HG03139 (cell line): ENCODE measurements at regions not wholly inside any gene's neighbourhood (a gene's known extent, or its start where the extent isn't known, plus 50 kb on each side); places are given as distances from the start of the nearest gene placed in this dataset.

Experiments
- ATAC-seq: cut with Tn5 transposase; IDR thresholded peaks from one replicate; pipeline ENCODE4 v1.9.1; 2021; ENCODE audit not compliant: unreplicated experiment

DNA sequence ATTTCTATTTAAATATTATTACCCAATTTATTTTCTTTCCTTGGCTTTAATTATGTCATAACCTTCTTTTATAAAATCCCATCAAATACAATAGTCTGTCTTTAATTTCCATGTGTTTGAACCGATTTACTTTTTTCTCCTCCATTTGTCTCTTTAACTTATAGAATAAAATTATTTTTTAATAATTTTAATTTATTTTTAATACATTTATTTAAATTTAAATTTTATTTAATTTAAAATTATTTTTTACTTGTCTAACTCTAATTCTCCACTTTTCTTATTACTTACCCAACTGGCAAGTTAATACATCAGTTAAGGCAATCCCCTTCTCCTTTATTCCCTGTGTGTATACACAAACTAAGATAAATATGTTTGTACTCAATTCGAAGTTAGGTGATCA, 817.6 kb upstream of the NR2F2 start:
- no peak for ATAC-seq

DNA sequence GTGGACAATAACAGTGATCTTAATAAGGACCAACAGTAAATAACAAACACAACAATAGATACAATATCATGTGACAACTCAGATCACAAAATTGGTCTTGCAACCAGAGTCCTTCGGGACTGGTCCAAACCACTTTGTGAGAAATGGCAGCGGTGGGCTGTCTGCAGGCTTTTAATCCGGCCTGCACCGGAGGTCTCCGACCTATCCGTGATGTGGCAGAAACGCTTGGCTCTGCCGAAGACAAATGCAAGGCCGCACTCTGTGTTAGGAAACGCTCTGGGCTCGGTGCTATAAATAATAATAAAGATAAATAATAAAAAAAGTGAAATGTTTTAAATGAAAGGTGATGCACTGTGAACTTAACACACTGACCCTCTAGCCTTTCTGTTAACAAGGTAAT, 810.6 kb upstream of the NR2F2 start:
- ATAC-seq: no peak

DNA sequence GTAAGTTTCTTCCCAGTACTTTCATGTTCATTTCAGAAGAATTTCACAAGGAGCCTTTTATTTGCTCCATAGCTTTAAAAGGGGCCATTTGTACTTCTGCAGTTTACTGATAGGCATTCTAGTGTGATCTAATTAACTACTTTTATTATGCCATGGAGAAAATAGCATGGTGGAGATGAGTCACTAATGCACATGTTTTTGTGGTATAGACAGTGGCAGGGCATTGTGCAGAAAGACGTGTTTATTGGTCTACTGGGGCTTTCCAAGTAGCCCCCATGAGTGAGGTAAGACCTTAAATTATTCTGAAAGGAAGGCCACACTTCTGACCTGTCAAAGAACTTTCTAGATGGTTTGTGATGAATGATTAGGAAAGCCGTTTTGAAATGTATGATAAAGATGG, 810.0 kb upstream of the NR2F2 start:
- ATAC-seq: no peak

DNA sequence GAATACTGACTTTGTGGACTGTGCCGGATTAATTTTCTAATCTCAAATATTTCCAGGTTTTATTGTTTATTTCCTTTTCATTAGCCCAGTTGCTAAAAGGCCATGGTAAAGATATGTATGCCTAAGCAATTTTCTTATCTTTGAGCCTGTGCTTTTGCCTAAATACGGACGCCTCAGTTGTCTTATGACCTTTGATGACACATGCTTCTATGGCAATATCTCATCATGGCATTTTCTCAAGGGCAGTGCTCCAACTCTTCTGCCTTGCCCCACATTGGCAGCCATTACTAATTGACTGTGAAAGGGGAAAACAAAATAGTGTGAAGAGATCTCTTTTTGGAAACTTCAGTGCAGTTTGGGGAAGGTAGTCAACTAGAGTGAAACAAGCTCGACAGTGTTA, 809.6 kb upstream of the NR2F2 start:
- ATAC-seq: no peak

DNA sequence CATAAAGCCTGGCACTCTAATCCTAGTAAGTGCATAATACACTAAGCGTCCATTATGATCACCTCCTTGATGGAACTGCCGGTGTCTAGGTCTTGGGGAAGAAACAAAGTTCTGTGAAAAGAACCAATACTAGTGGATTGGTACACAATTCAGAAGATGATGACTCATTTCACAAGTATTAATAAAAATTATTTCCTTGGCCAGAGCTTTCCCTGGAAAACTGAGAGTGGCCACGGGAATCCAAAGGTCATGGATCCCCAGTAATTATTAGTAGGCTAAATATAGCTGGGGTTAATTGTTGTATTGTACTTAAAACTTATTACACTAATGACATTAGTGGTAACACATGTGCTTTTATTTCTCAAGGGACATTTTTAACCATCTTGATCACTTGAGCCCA, 808.0 kb upstream of the NR2F2 start:
- no peak for ATAC-seq

DNA sequence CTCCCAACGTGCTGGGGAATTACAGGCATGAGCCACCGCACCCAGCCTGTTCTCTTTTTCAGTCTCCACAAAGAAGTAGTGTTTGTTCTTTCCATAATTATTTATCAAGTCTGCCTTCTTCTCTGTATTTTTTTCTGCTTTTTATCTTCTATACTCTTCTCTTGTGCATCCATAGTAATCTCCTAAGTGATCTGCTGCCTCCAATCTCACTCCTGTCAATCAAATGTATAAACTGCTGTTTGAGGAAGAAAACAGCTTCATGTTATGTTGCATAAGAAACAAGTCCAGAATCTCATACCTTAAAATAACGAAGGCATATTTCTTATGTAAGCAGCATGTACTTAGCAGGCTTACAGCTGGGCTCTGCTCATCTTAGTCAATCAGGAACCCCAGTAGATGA, 801.6 kb upstream of the NR2F2 start:
- no peak for ATAC-seq

DNA sequence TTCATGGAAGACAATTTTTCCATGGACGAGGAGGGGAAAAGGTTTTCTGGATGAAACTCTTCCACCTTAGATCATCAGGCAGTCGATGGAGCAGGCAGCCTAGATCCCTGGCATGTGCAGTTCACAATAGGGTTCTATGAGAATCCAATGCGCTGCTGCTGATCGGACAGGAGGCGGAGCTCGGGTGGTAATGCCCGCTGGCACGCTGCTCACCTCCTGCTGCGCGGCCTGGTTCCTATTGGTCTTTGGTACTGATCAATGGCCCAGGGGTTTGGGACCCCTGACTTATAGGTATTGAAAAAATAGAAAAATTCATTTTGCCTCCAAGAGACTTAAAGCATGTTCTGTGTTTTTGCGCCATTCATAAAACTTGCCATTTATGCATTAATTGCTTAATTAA, 793.9 kb upstream of the NR2F2 start:
- ATAC-seq: no peak

DNA sequence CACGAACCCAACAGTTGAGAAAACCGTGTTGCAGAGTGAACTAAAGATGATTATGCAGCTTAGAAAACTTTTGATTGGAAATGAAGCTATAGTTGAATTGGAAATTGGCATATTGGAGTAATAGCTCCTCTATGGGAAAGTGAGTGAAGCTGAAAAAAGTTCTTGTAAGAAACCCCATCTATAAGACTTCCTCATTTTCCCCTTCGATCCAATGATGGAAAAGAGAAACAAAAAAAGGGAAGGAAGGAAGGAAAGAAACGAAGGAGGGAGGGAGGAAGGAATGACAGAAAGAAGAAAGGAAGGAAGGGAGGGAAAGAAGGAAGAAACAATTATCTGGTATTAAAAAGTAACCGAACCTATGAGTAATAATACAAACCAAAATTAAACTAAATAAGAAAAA, 791.8 kb upstream of the NR2F2 start:
- ATAC-seq: no peak

DNA sequence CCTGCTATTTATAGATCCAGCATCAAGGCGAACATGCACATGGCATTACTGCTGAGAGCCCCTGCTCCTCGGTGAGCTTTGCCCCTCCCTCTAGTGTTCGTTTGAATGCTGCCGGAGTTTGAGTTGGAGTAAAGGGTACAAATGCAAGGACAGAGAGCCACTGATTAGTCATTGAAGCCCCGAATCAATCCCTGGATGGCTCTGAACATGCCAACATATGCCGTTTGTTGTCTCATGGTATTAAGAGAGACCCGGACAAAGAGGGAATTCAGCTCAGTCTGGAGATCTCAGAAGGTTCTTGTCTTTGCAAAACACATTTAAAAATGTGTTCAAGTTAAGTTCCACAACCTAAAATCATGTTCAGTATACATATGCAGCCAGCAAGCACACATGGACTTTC, 789.2 kb upstream of the NR2F2 start:
- no peak for ATAC-seq

DNA sequence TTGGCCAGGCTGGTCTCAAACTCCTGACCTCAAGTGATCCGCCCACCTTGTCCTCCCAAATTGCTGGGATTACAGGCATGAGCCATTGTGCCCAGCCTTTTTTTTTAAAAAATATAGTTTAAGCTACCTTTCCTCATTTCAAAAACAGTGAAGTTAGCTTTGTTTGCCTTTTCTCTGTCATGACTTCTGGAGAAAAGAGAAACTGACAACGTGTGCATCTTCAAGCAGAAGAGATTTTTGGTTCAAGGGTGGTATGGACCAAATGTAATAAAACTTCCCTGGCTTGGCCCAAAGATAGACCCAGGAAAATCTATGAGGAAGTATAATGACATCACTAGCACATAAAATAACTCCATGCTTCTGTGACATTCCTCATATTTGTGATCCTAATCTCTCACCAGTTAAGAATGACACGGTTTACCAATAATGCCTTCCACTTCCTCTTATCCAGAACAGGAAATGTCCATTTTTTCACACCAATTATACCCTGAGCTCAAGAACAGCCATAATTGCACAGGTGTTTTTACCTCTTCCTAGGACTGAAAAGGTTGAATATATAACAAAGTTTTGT, 781.2 kb upstream of the NR2F2 start:
- no peak for ATAC-seq

DNA sequence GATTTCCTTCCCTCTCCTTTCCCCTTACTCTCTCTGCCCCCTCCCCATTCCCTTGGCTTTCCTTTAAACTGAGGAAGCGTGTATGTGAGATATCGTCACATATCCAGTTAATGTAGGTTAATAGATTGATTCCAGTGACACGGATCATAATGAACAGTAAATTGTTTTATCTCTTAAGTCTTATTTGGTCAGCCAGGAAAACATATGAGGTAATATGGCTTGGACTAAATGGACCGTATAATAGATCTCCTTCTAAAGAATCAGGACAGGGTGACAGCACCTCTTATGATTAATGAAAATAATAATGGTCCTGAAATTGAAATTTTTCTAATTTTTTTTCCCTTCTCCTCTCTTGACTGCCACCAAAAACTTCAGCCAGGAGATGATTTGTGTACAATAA, 779.8 kb upstream of the NR2F2 start:
- no peak for ATAC-seq

DNA sequence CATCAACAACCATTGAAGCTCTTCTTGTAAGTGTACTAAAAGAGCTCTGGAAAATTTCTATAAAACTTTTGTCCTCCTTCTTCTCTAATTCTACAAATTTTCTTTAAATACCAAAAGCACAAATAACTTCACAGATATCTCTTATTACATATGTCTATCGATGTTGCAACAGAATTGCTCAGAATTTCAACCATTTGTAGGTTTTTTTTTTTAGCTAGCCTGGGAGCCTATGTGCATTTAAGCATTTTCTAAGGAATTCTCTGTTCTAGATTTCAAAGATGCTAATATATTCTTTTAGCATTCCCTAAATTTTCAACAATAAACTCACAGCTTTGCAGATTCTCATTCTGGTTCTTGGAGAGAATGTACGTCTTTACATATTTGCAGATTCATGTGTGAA, 774.3 kb upstream of the NR2F2 start:
- ATAC-seq: no peak

DNA sequence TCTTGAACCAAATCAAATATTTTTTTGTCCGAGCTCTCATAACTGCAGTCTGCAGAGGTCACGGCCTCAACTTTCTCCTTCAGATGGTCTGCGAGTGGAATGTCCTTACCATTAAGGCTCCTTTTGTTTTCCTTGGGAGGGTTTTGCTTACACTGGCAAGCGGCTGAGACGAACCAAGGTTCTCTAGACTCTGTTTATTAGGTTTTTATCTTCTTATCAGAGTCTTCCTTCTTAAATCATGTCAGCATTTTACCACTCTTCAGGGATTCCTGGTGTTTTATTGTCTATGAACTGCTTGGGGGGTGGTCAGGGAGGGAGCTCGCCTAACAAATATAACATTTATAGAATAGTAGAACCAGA, 773.7 kb upstream of the NR2F2 start:
- no peak for ATAC-seq

DNA sequence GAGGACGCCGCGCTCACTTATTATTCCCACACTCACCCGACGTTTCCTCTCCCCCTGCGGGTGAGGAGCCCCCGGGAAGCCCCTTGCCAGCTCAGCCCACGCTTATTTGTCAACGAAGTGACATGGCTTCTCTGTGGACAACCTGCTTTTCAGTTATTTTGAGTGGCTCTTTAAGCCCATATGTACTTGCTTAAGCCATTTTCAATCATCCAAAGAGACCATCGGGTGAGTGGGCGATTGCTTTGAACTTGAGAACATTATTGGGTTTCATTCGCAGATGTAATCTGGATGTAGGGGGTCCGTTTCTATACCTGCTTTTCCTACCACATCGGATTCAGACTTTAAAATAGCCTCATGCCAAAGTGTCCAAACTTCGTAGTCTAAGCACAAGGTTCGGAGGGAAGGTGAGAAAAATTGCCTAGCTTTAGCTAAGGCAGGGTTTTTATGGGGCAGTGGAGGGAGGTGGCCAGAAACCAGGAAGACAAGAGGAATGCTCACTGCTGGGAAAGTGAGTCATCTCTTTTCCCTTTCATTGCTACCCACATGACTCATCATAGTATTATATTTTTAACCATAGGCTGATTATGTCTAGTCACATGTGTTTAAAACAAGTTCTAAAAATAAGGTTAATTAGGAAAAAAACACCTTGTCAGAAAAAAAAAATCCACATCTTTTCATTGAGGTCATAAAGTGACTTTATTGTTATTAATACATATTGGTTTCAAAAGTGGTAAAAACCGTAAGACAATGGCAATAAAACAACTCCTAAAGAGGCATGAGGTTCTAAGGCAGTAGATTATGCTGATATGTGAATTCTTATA, 773.1 kb upstream of the NR2F2 start:
- ATAC-seq: no peak

DNA sequence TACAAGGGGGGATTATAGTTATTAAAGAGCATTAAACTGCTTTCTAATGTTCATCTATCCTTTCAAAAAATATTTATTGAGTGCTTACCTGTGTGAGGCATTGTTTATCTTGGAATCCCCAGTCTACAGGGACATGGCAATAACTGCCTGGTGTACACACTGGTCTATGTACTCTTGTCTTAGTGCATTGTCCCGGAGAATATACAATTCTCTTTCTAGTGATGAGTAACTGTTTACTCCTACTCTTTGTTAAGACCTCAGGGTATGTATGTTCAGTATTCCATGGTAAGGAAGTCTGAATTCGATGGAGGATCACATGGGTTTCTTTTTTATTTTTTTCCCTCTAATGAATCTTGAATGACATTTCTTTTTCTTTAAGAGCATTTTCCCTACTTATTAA, 772.4 kb upstream of the NR2F2 start:
- ATAC-seq: no peak

DNA sequence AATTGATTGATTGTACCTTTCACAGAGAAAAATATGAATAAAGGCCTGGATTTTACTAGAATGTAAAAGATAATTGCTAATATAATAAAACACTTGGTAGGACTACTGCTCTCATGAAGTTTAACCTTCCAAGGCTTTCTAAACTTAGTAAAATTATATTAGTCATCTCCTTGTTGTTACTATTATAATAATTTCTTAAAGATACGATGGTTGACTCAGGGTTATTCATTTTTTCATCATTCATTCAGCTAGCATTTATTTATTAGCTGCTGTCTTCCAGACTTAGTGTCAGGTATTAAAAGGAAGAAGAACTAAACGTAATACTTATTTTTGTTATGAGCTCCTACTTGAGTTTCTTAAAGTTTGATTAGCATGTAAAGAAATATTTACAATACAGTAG, 771.6 kb upstream of the NR2F2 start:
- ATAC-seq: no peak

DNA sequence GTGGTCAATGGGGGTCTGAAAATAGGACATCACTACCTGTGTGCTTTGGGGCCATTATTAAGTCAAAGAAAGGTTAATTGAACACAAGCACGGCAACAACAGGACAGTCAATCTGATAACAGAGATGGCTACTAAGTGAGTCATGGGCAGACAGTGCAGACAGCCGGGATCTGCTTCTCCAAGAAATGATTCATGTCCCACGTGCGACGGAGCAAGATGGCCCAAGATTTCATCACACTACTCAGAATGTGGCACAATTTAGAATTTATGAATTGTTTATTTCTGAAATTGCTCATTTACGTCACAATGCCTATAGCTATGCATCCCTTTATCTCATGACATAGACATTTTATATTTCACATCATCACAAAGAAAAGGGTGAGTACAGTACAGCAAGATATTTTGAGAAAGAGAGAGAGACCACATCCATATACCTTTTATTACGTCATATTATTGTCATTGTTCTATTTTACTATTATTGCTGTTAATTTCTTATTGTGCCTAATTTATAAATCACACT, 770.6 kb upstream of the NR2F2 start:
- ATAC-seq: no peak

DNA sequence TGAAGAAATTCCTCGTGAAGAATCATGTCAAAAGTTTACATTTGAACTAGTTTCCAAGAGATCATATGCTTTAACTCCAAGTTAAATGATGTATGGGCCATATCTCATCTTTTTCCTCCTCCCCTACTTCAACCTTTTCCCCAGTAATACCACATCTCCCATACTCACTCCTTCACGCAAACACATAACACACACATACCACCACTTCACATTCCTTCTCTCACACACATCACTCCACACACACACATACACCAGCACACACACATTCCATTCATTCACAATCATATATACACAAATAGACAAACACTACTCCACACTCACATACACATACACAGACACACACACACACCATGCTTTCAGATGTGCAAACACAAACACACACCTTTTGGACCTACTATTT, 769.0 kb upstream of the NR2F2 start:
- no peak for ATAC-seq

DNA sequence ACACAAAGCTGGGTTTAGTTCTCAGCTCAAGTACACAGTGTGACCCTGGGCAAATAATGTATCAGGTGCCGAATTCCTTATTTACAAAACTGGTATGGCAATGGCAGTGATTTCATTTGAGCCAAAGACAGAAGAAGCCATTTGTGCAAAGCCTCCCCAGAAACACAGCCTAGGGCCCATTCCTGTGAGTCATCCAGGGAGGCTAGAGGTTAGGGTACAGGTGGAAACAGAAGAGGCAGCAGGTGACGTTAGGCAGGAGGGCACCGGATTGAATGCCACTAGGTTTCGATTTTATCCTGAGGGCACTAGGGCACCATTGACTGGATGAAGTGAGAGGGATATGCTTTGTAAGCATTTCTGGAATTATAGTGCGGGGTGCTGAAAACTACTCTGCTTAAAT, 766.9 kb upstream of the NR2F2 start:
- no peak for ATAC-seq

DNA sequence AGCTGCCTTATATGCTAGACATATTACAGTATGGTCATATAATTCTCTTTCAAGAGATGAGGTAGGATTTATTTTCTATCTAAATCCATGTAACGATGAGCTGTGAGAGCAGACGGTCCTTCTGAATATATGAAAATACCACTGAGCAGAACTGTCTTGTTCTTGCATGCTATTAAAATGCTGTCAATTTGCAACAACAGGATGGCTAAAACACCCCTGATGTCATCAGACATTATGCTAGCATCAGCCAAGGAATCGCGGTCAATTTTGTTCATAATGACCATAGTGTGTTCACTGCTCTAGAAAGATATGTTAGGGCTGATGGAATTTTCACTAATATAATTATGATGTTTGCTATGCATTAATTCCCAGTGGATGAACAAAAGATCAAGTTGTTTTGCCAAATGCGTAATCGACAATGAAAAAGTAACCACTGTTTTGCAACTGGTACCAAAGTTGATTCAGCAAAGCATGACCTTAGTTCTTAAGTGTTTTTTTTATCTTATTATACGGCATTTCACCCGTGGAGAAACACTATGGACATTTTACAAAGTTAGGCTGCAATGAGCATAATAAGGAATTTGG, 765.4 kb upstream of the NR2F2 start:
- no peak for ATAC-seq

DNA sequence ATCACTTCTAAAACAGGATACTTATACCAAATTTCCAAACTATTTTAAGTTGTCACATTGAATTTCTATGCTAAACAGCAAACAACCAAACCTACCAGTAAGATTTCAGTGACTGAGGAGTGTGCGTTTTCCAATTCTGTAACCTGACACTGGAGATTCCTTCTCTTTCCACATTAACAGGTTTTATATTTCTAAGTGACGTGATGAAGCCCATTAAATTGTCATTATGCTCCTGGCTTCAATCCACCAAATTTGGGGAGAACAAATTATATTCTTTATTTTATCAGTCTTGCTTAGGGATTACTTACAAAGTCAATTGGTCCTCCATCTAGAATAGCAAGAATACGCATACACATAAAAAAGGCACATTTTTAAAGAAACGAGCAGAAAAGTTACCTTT, 764.8 kb upstream of the NR2F2 start:
- no peak for ATAC-seq

DNA sequence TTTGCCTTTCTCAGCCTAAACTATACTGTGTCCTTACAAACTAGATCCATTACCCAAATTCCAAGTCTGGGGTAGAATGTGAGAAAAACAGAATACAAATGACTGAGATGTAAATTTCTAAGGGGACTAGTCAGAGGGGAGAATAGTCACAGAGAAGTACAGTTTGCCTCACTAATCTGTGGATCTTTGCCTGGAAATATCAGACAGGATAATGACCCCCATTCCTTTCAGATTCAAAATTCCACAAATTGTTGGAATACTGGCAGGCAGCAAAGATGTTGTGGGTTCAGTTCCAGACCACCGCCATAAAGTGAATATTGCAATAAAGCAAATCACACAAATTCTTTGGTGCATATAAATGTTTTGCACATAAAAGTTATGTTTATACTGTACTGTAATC, 762.8 kb upstream of the NR2F2 start:
- ATAC-seq: no peak

DNA sequence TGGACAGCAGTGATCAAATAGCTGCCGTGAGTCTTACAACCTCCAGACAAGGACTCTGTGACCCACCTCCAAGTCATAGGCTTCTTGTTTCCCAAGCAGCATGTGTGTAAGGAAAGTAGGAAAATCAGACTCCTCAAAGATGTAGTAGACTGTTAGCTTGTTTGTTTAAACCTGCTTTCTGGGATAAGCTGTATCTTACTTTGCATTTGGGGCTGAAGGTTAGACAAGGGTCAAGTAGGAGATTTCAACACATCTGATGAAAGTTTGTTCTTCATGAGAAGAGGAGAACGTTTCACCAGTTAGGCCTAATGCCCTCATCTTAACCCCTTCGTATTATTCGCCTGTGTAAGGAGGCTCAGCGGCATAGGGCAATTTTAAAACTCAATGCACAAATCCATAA, 756.4 kb upstream of the NR2F2 start:
- no peak for ATAC-seq
